A549 (cell line): ENCODE measurements at regions not wholly inside any gene's neighbourhood (a gene's known extent, or its start where the extent isn't known, plus 50 kb on each side); places are given as distances from the start of the nearest gene placed in this dataset.
A peak's percentile ranks its signal among the peaks of the same experiment; 100 is the strongest.

Experiments used
- ATAC-seq, 2 experiments: fragments of 200-7000 bp in 1 of 2; fragments of >200 bp in 1 of 2; cut with Nextera tagmentation in 1 of 2; cut with Tn5 transposase in 1 of 2; 3 replicates each; pipeline versions ENCODE4 v1.8.0 to v1.9.1; 2018 to 2020; ENCODE audit warnings: mild to moderate bottlenecking in 1 of 2, moderate library complexity in 1 of 2
- CTCF ChIA-PET: fragments of 300-600 bp; sonication (Branson Sonifier 250); formaldehyde crosslinking; extraction: SDS; loops from one replicate; lab custom pipeline; 2021; ENCODE audit warnings: antibody characterized with exemption, inconsistent platforms; lab: Yijun Ruan, JAX
- POLR2A ChIA-PET: fragments of 350-600 bp; formaldehyde crosslinking; extraction: SDS; loops from one replicate; lab custom pipeline; 2021; ENCODE audit warnings: antibody characterized with exemption, inconsistent platforms; lab: Yijun Ruan, JAX
- DNase-seq, 2 experiments: peaks; one replicate each; pipeline versions ENCODE4 v3.0.0 to v3.0.0-alpha.2; 2011 to 2016; ENCODE audit warnings: low read depth in 1 of 2, low spot score in 1 of 2
- FAIRE-seq: peaks from 2 replicates; lab custom pipeline; 2011; peaks lifted over from hg19 to GRCh38; lab: Jason Lieb, UNC
- H3K27ac ChIP-seq, 2 experiments: fragments of >200 bp; sonication (Bioruptor Twin); formaldehyde crosslinking; 3 replicates each; pipeline ENCODE4 v1.5.1; 2016 to 2017
- H3K4me1 ChIP-seq: fragments of >200 bp; sonication (Bioruptor Twin); formaldehyde crosslinking; 3 replicates; pipeline ENCODE4 v1.6.1; 2016
- H3K4me2 ChIP-seq: fragments of >200 bp; sonication (Bioruptor Twin); formaldehyde crosslinking; 3 replicates; pipeline ENCODE4 v1.6.1; 2016
- H3K4me3 ChIP-seq: fragments of >200 bp; sonication (Bioruptor Twin); formaldehyde crosslinking; 3 replicates; pipeline ENCODE4 v1.5.1; 2016
- H3K9me3 ChIP-seq: fragments of >200 bp; sonication (Bioruptor Twin); formaldehyde crosslinking; 3 replicates; pipeline ENCODE4 v1.6.1; 2016
- ATOH8 ChIP-seq: fragments of 250-450 bp; sonication (Bioruptor Pico); IDR thresholded peaks from 2 replicates; pipeline ENCODE4 v1.5.0; 2020; ENCODE audit warnings: low read depth, mild to moderate bottlenecking, moderate library complexity
- CHD2 ChIP-seq: fragments of 150-350 bp; IDR thresholded peaks from 2 replicates; pipeline ENCODE4 v1.6.1; 2014; ENCODE audit warnings: low read length; ENCODE audit not compliant: partially characterized antibody
- CHD4 ChIP-seq: fragments of 200-600 bp; sonication (generic); IDR thresholded peaks from 2 replicates; pipeline ENCODE4 v1.6.1; 2016; ENCODE audit warnings: antibody characterized with exemption, mild to moderate bottlenecking, borderline replicate concordance
- CTCF ChIP-seq: fragments of >200 bp; sonication (Bioruptor Twin); formaldehyde crosslinking; IDR thresholded peaks from 3 replicates; pipeline ENCODE4 v1.5.1; 2016
- ELK1 ChIP-seq: fragments of 150-350 bp; IDR thresholded peaks from 2 replicates; pipeline ENCODE4 v1.6.1; 2014; ENCODE audit warnings: low read depth, mild to moderate bottlenecking, low read length
- EP300 ChIP-seq, 2 experiments: fragments of >200 bp; sonication (Bioruptor Twin); formaldehyde crosslinking; IDR thresholded peaks; 2 replicates in 1 of 2; 3 replicates in 1 of 2; pipeline ENCODE4 v1.6.1; 2016 to 2017
- FOXS1 ChIP-seq: fragments of 250-450 bp; sonication (Bioruptor Pico); IDR thresholded peaks from 2 replicates; pipeline ENCODE4 v1.5.0; 2020; ENCODE audit warnings: mild to moderate bottlenecking, moderate library complexity
- HDAC2 ChIP-seq: fragments of 200-600 bp; sonication (generic); IDR thresholded peaks from 2 replicates; pipeline ENCODE4 v1.6.1; 2016
- HEYL ChIP-seq: fragments of 250-450 bp; sonication (Bioruptor Pico); IDR thresholded peaks from 2 replicates; pipeline ENCODE4 v1.8.0; 2021; ENCODE audit warnings: mild to moderate bottlenecking, moderate library complexity
- HMGXB4 ChIP-seq: fragments of 250-450 bp; sonication (Bioruptor Pico); IDR thresholded peaks from 2 replicates; pipeline ENCODE4 v1.5.0; 2021; ENCODE audit warnings: mild to moderate bottlenecking, moderate library complexity, borderline replicate concordance
- HOXA7 ChIP-seq: fragments of 250-450 bp; sonication (Bioruptor Pico); IDR thresholded peaks from 2 replicates; pipeline ENCODE4 v1.5.0; 2020; ENCODE audit warnings: mild to moderate bottlenecking, moderate library complexity
- HOXB13 ChIP-seq: fragments of 250-450 bp; sonication (Bioruptor Pico); IDR thresholded peaks from 2 replicates; pipeline ENCODE4 v1.5.0; 2020; ENCODE audit warnings: low read depth, mild to moderate bottlenecking, moderate library complexity
- JUN ChIP-seq, 2 experiments: fragments of >200 bp; sonication (Bioruptor Twin); formaldehyde crosslinking; IDR thresholded peaks; 2 replicates in 1 of 2; 3 replicates in 1 of 2; pipeline ENCODE4 v1.6.1; 2016 to 2017
- JUNB ChIP-seq: fragments of >200 bp; sonication (Bioruptor Twin); formaldehyde crosslinking; IDR thresholded peaks from 2 replicates; pipeline ENCODE4 v1.6.1; 2016
- MAZ ChIP-seq: fragments of 150-350 bp; IDR thresholded peaks from 2 replicates; pipeline ENCODE4 v1.6.1; 2014; ENCODE audit warnings: antibody characterized with exemption, low read depth, low read length, borderline replicate concordance
- NR3C1 ChIP-seq: fragments of >200 bp; sonication (Bioruptor Twin); formaldehyde crosslinking; IDR thresholded peaks from 3 replicates; pipeline ENCODE4 v1.6.1; 2017
- PHF8 ChIP-seq: fragments of 200-600 bp; sonication (generic); IDR thresholded peaks from 2 replicates; pipeline ENCODE4 v1.6.1; 2016; ENCODE audit warnings: low read depth, mild to moderate bottlenecking, antibody characterized with exemption, moderate library complexity, borderline replicate concordance
- RAD21 ChIP-seq, 2 experiments: fragments of >200 bp in 1 of 2; sonication (Bioruptor Twin) in 1 of 2; formaldehyde crosslinking in 1 of 2; IDR thresholded peaks in 1 of 2; conservative IDR thresholded peaks in 1 of 2; 2 replicates in 1 of 2; 3 replicates in 1 of 2; pipeline ENCODE4 v1.6.1; 2012 to 2018; ENCODE audit warnings: inconsistent platforms in 1 of 2
- RARB ChIP-seq: fragments of 250-450 bp; sonication (Bioruptor Pico); IDR thresholded peaks from 2 replicates; pipeline ENCODE4 v1.8.0; 2021; ENCODE audit warnings: mild to moderate bottlenecking, moderate library complexity
- REST ChIP-seq: fragments of 200-600 bp; sonication (generic); IDR thresholded peaks from 2 replicates; pipeline ENCODE4 v1.6.1; 2016; ENCODE audit warnings: antibody characterized with exemption, mild to moderate bottlenecking, moderate library complexity
- RFX5 ChIP-seq: fragments of 450-650 bp; IDR thresholded peaks from 2 replicates; pipeline ENCODE4 v1.7.1; 2014; ENCODE audit warnings: antibody characterized with exemption, mild to moderate bottlenecking, moderate library complexity
- SMC3 ChIP-seq: fragments of >200 bp; sonication (Bioruptor Twin); formaldehyde crosslinking; IDR thresholded peaks from 3 replicates; pipeline ENCODE4 v1.6.1; 2018; ENCODE audit warnings: inconsistent platforms
- TP53 ChIP-seq: fragments of 250-450 bp; sonication (Bioruptor Pico); IDR thresholded peaks from 2 replicates; pipeline ENCODE4 v1.5.0; 2021; ENCODE audit warnings: mild to moderate bottlenecking, moderate library complexity
- ZNF302 ChIP-seq: fragments of 250-450 bp; sonication (Bioruptor Pico); IDR thresholded peaks from 2 replicates; pipeline ENCODE4 v1.9.0; 2021; ENCODE audit warnings: inconsistent platforms, mild to moderate bottlenecking, moderate library complexity
- ZSCAN20 ChIP-seq: fragments of 250-450 bp; sonication (Bioruptor Pico); IDR thresholded peaks from 2 replicates; pipeline ENCODE4 v1.8.0; 2022; ENCODE audit warnings: mild to moderate bottlenecking, moderate library complexity
- WGBS: methylation state at CpG from one replicate; pipeline ENCODE4 v1.1.6; 2017; ENCODE audit errors: missing lambda C conversion rate; 5-methylcytosine and 5-hydroxymethylcytosine counted together

GRCh38 chr5:141758310-141758998 lies 76.4 kb upstream of the ARAP3 start (continued):
- no peak for TF ChIP-seq CHD2

- POLR2A ChIA-PET: no interaction called here
- H3K27ac ChIP-seq: no peak overlapping the region
- H3K9me3 ChIP-seq: no peaks in the 10 kb centered on the region
- WGBS: 21% methylated on average over 6 of the region's 6 CpGs
- no peak overlapping the region for H3K4me3 ChIP-seq
- TF ChIP-seq JUNB: no peak
- no peak for TF ChIP-seq ZNF302 (CRISPR knock-in tag)
- TF ChIP-seq PHF8: no peak
- TF ChIP-seq SMC3: peak; percentile 63; the same call in 2 of the 3 replicates
- TF ChIP-seq ELK1: no peak
- peak; percentile 35; the same call in 2 of the 3 replicates for TF ChIP-seq CTCF
- peak; percentile 48 to 63; a peak in 3 of 5 replicates for TF ChIP-seq RAD21 (conservative IDR thresholded peaks at IDR 0.05 in 1 of 2, IDR thresholded peaks at IDR 0.05 in 1 of 2)
- no peak for TF ChIP-seq CHD4
- TF ChIP-seq, all 56 proteins: peak for 3
- no peak overlapping the region for H3K4me2 ChIP-seq
- peak; percentile 71 to 91 for ATAC-seq
- CTCF ChIA-PET: interaction anchor here (0.5 to 4.9 kb wide), 33 partner anchors 9 to 248 kb away, joined by 3 to 92 read pairs (median 4); partner anchors contain the start of genes DELE1 and PCDH1
- no peaks in the 10 kb centered on the region for H3K4me1 ChIP-seq
- DNase-seq: peak; percentile 54 to 72
- FAIRE-seq: no peak
These were observed 75.4 kb upstream of the ARAP3 start for GRCh38 chr5:141757402-141757801.

GRCh38 chr5:141756196-141756595 lies 74.2 kb upstream of the ARAP3 start:
- H3K9me3 ChIP-seq: no peaks in the 10 kb centered on the region
- DNase-seq (no peak), ATAC-seq (no peak), FAIRE-seq (no peak)
- H3K4me1 ChIP-seq: no peaks in the 10 kb centered on the region
- CTCF ChIA-PET: interaction anchor here (0.6 to 4.9 kb wide), 9 partner anchors 9 to 204 kb away, joined by 3 to 92 read pairs (median 8); partner anchors contain the start of gene PCDH1
- no peak overlapping the region for H3K27ac ChIP-seq
- TF ChIP-seq HDAC2 (no peak), RFX5 (no peak), ATOH8 (CRISPR knock-in tag) (no peak), HOXA7 (CRISPR knock-in tag) (no peak), TP53 (CRISPR knock-in tag) (no peak), EP300 (IDR thresholded peaks at IDR 0.05) (no peak), REST (no peak), MAZ (no peak), ZSCAN20 (CRISPR knock-in tag) (no peak), HMGXB4 (no peak), RARB (CRISPR knock-in tag) (no peak), NR3C1 (no peak), FOXS1 (CRISPR knock-in tag) (no peak), HEYL (CRISPR knock-in tag) (no peak), JUN (IDR thresholded peaks at IDR 0.05) (no peak), HOXB13 (CRISPR knock-in tag) (no peak)
- TF ChIP-seq, all 56 proteins: peak for 0
- Histone ChIP-seq H3K4me3 (no peak overlapping the region), H3K4me2 (no peak overlapping the region)
- WGBS: 69% methylated on average over 3 of the region's 3 CpGs
- POLR2A ChIA-PET: no interaction called here
